Ectodermal cell (in vitro differentiated cells): ENCODE measurements at regions not wholly inside any gene's neighbourhood (a gene's known extent, or its start where the extent isn't known, plus 50 kb on each side); places are given as distances from the start of the nearest gene placed in this dataset.
"Not testable (repeated sequence)": the region's sequence is repeated elsewhere in the genome, so short reads cannot be mapped to it uniquely, and the experiment has no call there.

Experiments
- H3K27ac ChIP-seq: 2 replicates; pipeline ENCODE4 v1.7.0; 2013; ENCODE audit warnings: mild to moderate bottlenecking, low read depth, low read length; ENCODE audit not compliant: insufficient read depth, poor library complexity, severe bottlenecking
- H3K27me3 ChIP-seq: 2 replicates; pipeline ENCODE4 v1.7.0; 2013; ENCODE audit warnings: mild to moderate bottlenecking, low read length; ENCODE audit not compliant: insufficient read depth, control insufficient read depth, poor library complexity, severe bottlenecking
- H3K36me3 ChIP-seq: one replicate; pipeline ENCODE4 v1.7.0; 2013; ENCODE audit warnings: low read length; ENCODE audit not compliant: control insufficient read depth, insufficient read depth
- H3K4me1 ChIP-seq: one replicate; pipeline ENCODE4 v1.7.0; 2013; ENCODE audit warnings: low read length; ENCODE audit not compliant: control insufficient read depth, insufficient read depth
- H3K4me3 ChIP-seq: 2 replicates; pipeline ENCODE4 v1.7.0; 2013; ENCODE audit warnings: low read depth, low read length, control low read depth; ENCODE audit not compliant: insufficient read depth
- H3K9me3 ChIP-seq: 2 replicates; pipeline ENCODE4 v1.7.0; 2013; ENCODE audit warnings: mild to moderate bottlenecking, low read length, moderate library complexity; ENCODE audit not compliant: control insufficient read depth
- WGBS, 2 experiments: methylation state at CpG; one replicate each; pipeline ENCODE4 v1.1.7; 2013; ENCODE audit warnings: missing lambda C conversion rate in 2 of 2; 5-methylcytosine and 5-hydroxymethylcytosine counted together

- Histone ChIP-seq H3K4me1 (no peaks in the 10 kb centered on the region), H3K4me3 (no peak overlapping the region), H3K27ac (no peak overlapping the region), H3K36me3 (no peaks in the 10 kb centered on the region), H3K27me3 (no peaks in the 10 kb centered on the region), H3K9me3 (no peaks in the 10 kb centered on the region)
- WGBS, 2 experiments, result 92 to 100% methylated on average over 3 of the region's 3 CpGs
Observed at GRCh38 chr21:28391938-28392849, 600.5 kb downstream of the LTN1 start.

- Histone ChIP-seq H3K27me3 (no peaks in the 10 kb centered on the region), H3K36me3 (no peaks in the 10 kb centered on the region), H3K4me1 (no peaks in the 10 kb centered on the region), H3K27ac (no peak overlapping the region), H3K4me3 (no peak overlapping the region), H3K9me3 (no peaks in the 10 kb centered on the region)
- 100% methylated on average over 1 of the region's 1 CpG; no CpG with 5 or more reads in 1 of the 2 experiments for WGBS, 2 experiments
Observed at GRCh38 chr21:28387220-28387619, 605.5 kb downstream of the LTN1 start.

- H3K36me3 ChIP-seq, result no peaks in the 10 kb centered on the region
- H3K4me3 ChIP-seq, result no peak overlapping the region
- H3K27ac ChIP-seq, result no peak overlapping the region
- H3K4me1 ChIP-seq, result no peaks in the 10 kb centered on the region
- no peaks in the 10 kb centered on the region for H3K9me3 ChIP-seq
- no peaks in the 10 kb centered on the region for H3K27me3 ChIP-seq
- 83 to 86% methylated on average over 1 of the region's 1 CpG for WGBS, 2 experiments
Observed at GRCh38 chr21:28385845-28386244, 606.8 kb downstream of the LTN1 start.

- not testable (repeated sequence) for H3K4me1 ChIP-seq, H3K4me3 ChIP-seq, H3K27me3 ChIP-seq, H3K36me3 ChIP-seq, H3K9me3 ChIP-seq, H3K27ac ChIP-seq
- 83 to 94% methylated on average over 1 of the region's 2 CpGs for WGBS, 2 experiments
Observed at GRCh38 chr21:28381000-28381745, 611.5 kb downstream of the LTN1 start.

DNA sequence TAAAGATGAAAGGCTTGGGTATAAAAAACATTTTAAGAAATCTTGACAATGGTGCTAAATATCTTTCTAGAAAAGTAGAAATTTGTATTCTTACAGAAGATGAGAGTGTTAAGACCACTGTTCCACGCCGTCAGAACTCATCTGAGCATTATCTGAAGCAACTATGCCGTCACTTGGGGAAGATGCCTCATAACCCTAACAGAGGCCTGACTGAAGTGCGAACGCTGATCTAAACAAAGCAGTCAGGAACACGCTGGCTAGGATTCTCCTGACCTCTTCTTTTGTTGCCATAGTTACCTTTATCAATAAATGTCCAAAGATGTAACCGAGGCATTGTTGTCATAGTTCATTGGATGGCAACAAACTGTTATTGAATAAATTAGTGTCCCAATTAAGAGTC is 612.4 kb downstream of the LTN1 start:
- Histone ChIP-seq H3K36me3 (no peaks in the 10 kb centered on the region), H3K4me3 (no peak overlapping the region), H3K27ac (no peak overlapping the region), H3K9me3 (no peaks in the 10 kb centered on the region), H3K27me3 (no peaks in the 10 kb centered on the region), H3K4me1 (no peaks in the 10 kb centered on the region)
- 77 to 78% methylated on average over 6 to 7 of the region's 7 CpGs for WGBS, 2 experiments

GRCh38 chr21:28378026-28378425 is 614.7 kb downstream of the LTN1 start:
- WGBS, 2 experiments, result 94 to 100% methylated on average over 1 to 2 of the region's 2 CpGs
- H3K36me3 ChIP-seq, result no peaks in the 10 kb centered on the region

GRCh38 chr21:28375708-28376385 is 616.8 kb downstream of the LTN1 start:
- no peaks in the 10 kb centered on the region for H3K4me1 ChIP-seq
- no peak overlapping the region for H3K4me3 ChIP-seq
- no peaks in the 10 kb centered on the region for H3K9me3 ChIP-seq
- WGBS, 2 experiments, result 90 to 100% methylated on average over 2 of the region's 2 CpGs
- H3K27me3 ChIP-seq, result no peaks in the 10 kb centered on the region
- no peaks in the 10 kb centered on the region for H3K36me3 ChIP-seq
- H3K27ac ChIP-seq, result no peak overlapping the region

More at GRCh38 chr21:28378026-28378425, 614.7 kb downstream of the LTN1 start:
- no peaks in the 10 kb centered on the region for H3K9me3 ChIP-seq
- H3K4me1 ChIP-seq, result no peaks in the 10 kb centered on the region
- no peak overlapping the region for H3K27ac ChIP-seq
- H3K4me3 ChIP-seq, result no peak overlapping the region
- H3K27me3 ChIP-seq, result no peaks in the 10 kb centered on the region

DNA sequence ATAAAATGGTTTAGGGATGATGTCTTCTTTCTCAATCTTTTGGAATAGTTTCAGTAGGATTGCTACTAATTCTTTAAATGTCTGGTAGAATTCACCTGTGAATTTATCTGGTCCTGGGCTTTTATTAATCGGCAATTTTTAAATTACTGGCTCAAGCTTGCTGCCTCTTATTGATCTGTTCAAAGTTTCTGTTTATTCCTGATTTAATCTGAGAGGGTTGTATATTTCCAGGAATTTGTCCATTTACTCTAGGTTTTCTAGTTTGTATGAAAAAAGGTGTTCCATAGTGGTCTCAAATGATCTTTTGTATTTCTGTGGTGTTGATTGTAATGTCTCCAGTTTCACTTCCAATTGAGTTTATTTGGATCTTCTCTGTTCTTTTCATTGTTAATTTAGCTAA is 617.8 kb downstream of the LTN1 start:
- Histone ChIP-seq H3K9me3 (no peaks in the 10 kb centered on the region), H3K36me3 (no peaks in the 10 kb centered on the region)
- 97 to 100% methylated on average over 1 of the region's 1 CpG for WGBS, 2 experiments

DNA sequence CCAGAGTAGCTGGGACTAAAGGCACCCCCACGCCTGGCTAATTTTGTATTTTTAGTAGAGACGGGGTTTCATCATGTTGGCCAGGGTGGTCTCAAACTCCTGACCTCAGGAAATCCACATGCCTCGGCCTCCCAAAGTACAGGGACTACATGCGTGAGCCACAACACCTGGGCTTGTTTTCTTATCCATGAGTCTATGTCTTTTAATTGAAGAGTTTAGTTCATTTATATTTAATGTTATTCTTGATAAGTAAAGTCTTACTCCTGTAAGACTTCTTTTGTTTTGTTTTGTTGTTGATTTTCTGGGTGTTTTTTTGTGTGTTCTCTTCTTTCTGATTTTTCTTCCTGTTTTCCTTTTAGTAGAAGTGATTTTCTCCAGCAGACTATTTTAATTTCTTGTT is 621.0 kb downstream of the LTN1 start:
- WGBS, 2 experiments, result 90 to 96% methylated on average over 4 of the region's 4 CpGs
- no peaks in the 10 kb centered on the region for H3K9me3 ChIP-seq

More for the DNA sequence above, 617.8 kb downstream of the LTN1 start:
- Histone ChIP-seq H3K27ac (no peak overlapping the region), H3K4me1 (no peaks in the 10 kb centered on the region), H3K27me3 (no peaks in the 10 kb centered on the region), H3K4me3 (no peak overlapping the region)

GRCh38 chr21:28359300-28359699 is 633.4 kb downstream of the LTN1 start:
- Histone ChIP-seq H3K27me3 (no peaks in the 10 kb centered on the region), H3K27ac (no peak overlapping the region), H3K4me3 (no peak overlapping the region), H3K36me3 (no peaks in the 10 kb centered on the region), H3K9me3 (no peaks in the 10 kb centered on the region), H3K4me1 (no peaks in the 10 kb centered on the region)

More for the DNA sequence above, 621.0 kb downstream of the LTN1 start:
- Histone ChIP-seq H3K4me1 (no peaks in the 10 kb centered on the region), H3K27me3 (no peaks in the 10 kb centered on the region), H3K36me3 (no peaks in the 10 kb centered on the region), H3K4me3 (no peak overlapping the region), H3K27ac (no peak overlapping the region)
